Right cardiac atrium (tissue), 5 donors: ENCODE measurements at regions not wholly inside any gene's neighbourhood (a gene's known extent, or its start where the extent isn't known, plus 50 kb on each side); places are given as distances from the start of the nearest gene placed in this dataset.
A peak's percentile ranks its signal among the peaks of the same experiment; 100 is the strongest.
"Not testable (repeated sequence)": the region's sequence is repeated elsewhere in the genome, so short reads cannot be mapped to it uniquely, and the experiment has no call there.

Experiments
- ATAC-seq, 2 donors: fragments of 200-7000 bp; cut with Tn5 transposase; one replicate each; pipeline versions ENCODE4 v1.8.0 to v1.9.1; 2020; ENCODE audit warnings: moderate library complexity in 2 of 2, mild to moderate bottlenecking in 1 of 2
- DNase-seq, 3 donors: peaks; one replicate each; pipeline ENCODE4 v3.0.0-alpha.2; 2020
- H3K27ac ChIP-seq: one replicate; pipeline ENCODE4 v1.5.1; 2013; ENCODE audit warnings: mild to moderate bottlenecking, low read length, control low read depth, moderate library complexity
- H3K27me3 ChIP-seq: one replicate; pipeline ENCODE4 v1.6.1; 2013; ENCODE audit not compliant: control insufficient read depth, insufficient read depth
- H3K4me1 ChIP-seq: one replicate; pipeline ENCODE4 v1.6.1; 2013; ENCODE audit warnings: low read length; ENCODE audit not compliant: control insufficient read depth, insufficient read depth
- H3K4me3 ChIP-seq: one replicate; pipeline ENCODE4 v1.5.1; 2013; ENCODE audit warnings: low read length, control low read depth
- H3K9me3 ChIP-seq: one replicate; pipeline ENCODE4 v1.6.1; 2013; ENCODE audit warnings: low read length; ENCODE audit not compliant: control insufficient read depth
- WGBS: extraction: QIAGEN DNeasy Blood & Tissue Kit; methylation state at CpG from one replicate; pipeline ENCODE4 v1.1.7; 2013; 5-methylcytosine and 5-hydroxymethylcytosine counted together
- intact Hi-C, 4 donors: fragments of 100-400 bp; cut with DNase I; formaldehyde crosslinking; loops; one replicate each; pipeline versions ENCODE4 v1.11.0 to v1.14.0; 2022 to 2023
- donor health status: healthy with polysubstance abuse.
- donor health status: DM: no; HTN: yes; CAD: no.
- donor health status: DM: no; HTN: no; CAD: no.
- donor health status: DM: no; HTN: yes; CAD: no; lungs with severe emphysema.
- donor health status: DM: yes; HTN: yes; CAD: no.

DNA sequence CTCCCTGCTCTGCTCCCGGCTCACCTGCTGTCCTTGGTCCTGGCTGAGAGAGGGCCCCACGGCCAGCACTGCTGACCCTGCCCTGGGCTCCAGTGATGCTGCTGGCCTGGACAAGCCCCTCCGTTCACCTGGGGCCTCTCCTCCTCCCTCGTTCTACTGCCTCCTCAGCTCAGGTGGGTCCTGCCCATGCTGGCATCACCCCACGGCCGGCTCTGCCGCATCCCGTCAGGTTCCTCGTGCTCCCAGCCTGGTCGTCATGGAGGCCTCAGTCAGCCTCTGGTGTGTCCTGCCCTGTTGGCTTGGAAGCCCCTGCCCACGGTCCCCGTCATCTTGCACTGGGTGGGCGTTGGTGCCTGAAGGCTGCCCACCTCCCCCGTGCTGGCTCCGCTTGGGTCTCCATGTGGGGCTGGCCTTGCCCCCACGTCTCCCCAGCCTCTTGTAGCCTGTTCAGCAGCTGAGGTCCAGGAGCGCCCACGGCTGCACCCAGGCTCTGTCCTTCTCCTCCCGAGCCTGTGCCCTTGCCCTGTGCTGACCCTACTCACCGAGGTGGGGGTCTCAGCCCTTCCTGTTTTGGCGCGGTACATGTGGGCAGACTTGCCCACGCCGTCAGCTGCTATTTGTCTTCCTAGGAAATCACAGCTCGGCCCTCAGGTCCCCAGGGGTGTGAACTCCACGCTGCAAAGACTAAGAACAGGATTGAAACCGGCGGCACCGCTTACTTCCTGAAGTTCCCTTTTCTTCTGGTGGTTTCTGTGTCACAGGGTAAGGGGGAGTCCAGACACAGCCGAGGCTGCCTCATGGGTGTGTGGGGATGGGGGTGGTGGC, 121.6 kb downstream of the TMEM121 start:
- H3K27ac ChIP-seq: no peak overlapping the region
- H3K4me3 ChIP-seq: no peak overlapping the region
- no peaks in the 10 kb centered on the region for H3K4me1 ChIP-seq
- no peak for DNase-seq
- intact Hi-C loops: no loop called here
- 82% methylated on average over 30 of the region's 30 CpGs for WGBS
- no peaks in the 10 kb centered on the region for H3K27me3 ChIP-seq
- ATAC-seq: peak in 1 of 2 donors; percentile 18
- H3K9me3 ChIP-seq: no peaks in the 10 kb centered on the region

DNA sequence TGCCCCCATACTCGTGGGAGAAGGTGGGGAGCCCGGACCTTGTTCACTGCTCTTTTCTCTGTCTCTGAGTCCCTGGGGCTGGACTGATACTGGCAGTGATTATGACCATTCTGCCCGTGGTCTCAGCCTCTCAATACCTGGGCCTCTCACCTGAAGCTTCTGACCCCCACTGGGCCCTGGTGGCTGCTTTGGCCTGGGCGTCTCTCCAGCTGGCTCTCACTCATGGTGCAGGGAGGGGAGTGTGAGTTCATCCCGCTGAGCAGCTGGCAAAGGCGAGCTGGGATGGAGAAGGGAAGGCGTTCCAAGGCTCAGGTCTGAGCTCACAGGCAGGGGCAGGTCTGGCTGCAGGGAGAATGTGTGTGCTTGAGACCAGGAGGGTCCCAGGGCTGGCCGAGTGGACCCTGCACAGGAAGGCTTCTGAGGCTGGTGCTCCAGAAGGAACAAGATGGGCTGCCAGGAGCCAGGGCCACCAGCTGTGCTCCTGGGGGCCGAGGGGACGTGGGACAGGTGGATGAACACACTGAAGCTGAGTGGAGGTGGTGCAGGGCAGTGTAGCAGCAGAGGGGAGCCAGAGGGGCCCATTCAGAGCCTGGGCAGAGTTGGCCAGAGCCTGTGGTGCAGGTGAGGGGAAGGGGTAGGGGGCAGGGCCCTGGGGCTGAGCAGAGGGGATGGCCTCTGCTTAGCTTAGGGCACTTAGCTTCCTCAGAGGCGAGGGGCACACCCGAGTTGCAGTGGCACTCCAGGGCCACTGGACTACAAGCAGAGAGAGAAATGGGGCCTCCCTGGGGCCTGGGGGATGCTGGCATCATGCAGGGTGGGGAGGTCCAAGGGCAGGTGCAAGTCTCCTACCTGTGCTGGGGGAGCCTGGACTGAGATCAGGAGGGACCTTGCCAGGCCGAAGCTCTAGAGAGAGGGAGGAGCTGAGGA, 122.5 kb downstream of the TMEM121 start:
- H3K4me1 ChIP-seq, H3K27me3 ChIP-seq, DNase-seq, H3K27ac ChIP-seq, ATAC-seq, intact Hi-C loops, H3K4me3 ChIP-seq, H3K9me3 ChIP-seq: not testable (repeated sequence)
- WGBS: 79% methylated on average over 13 of the region's 13 CpGs

DNA sequence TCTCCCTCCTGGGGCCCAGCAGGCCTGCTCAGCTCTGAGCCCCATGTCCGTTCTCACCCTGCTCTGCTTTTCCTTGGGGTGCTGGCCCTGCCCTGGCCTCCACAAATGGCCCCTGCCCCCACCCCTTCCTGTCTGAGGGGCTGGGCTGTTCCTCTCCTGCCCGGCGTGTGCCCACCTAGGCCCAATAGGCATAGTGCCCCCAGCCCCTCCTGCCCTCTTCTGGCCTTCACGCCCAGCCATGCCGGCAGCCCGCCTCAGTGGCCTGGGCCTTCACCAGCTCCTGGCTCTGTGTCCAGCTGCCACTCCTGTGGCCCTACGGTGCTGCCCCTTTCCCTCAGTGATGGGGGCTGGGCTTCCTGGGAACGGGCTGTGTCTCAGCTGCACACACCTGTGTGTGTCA, 125.9 kb downstream of the TMEM121 start:
- H3K9me3 ChIP-seq, H3K27me3 ChIP-seq, H3K4me1 ChIP-seq, H3K27ac ChIP-seq, DNase-seq, intact Hi-C loops, H3K4me3 ChIP-seq, ATAC-seq: not testable (repeated sequence)
- 86% methylated on average over 7 of the region's 8 CpGs for WGBS

DNA sequence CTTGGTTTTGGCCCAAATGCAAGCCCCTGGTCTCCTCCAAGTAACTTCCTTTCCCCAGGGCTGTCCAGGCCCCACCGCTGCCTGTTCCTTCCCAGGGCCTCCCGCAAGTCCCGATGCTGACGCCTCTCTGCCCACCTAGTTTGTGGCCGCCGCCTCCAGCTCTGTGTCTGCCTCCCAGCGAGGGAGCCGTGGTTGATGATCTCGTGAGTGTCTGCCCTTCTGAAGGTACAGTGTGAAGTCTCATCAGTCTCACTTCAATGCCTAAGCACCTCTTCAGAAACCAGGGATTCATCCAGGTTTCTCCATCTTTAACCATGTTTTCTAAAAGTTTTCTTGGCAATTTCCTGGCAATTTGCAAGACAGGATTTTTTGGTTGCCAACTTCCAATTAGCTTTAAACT, 127.5 kb downstream of the TMEM121 start:
- intact Hi-C loops: not testable (repeated sequence)

DNA sequence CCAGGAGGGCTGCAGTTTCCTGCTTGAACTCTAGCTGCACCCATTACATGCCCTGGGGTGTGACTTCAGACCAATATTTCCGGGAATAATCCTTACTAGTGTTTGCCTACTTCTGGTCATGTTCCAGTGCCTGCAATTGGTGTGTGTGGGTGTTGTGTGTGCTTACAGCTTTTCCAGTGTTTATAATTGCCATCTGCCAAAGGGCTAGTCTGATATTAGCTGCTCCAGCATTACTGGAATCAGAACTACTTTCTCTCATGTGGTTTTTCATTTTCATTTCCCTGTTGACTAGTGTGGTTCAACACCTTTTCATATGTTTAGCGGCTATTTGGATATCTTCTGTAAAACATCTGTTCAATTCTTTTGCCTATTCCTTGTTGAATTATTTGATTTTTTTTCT, 132.9 kb downstream of the TMEM121 start:
- H3K4me3 ChIP-seq, DNase-seq, H3K4me1 ChIP-seq, ATAC-seq, H3K9me3 ChIP-seq, H3K27me3 ChIP-seq, intact Hi-C loops, H3K27ac ChIP-seq: not testable (repeated sequence)
- WGBS: 83% methylated on average over 2 of the region's 2 CpGs

More for the DNA sequence above, 127.5 kb downstream of the TMEM121 start:
- H3K4me3 ChIP-seq, H3K27ac ChIP-seq, DNase-seq, H3K9me3 ChIP-seq, H3K27me3 ChIP-seq, ATAC-seq, H3K4me1 ChIP-seq: not testable (repeated sequence)
- WGBS: 84% methylated on average over 7 of the region's 9 CpGs

- Histone ChIP-seq H3K27ac (no peak overlapping the region), H3K27me3 (no peaks in the 10 kb centered on the region), H3K4me1 (no peaks in the 10 kb centered on the region), H3K9me3 (no peaks in the 10 kb centered on the region), H3K4me3 (no peak overlapping the region)
- DNase-seq: no peak
- WGBS: 93% methylated on average over 9 of the region's 9 CpGs
- intact Hi-C loops: no loop called here
- ATAC-seq: no peak
Measured at GRCh38 chr14:105659935-105660527, 133.6 kb downstream of the TMEM121 start.

GRCh38 chr14:105660816-105661531, 134.6 kb downstream of the TMEM121 start:
- intact Hi-C loops: no loop called here
- DNase-seq (no peak), ATAC-seq (no peak)
- Histone ChIP-seq H3K27me3 (no peaks in the 10 kb centered on the region), H3K27ac (no peak overlapping the region), H3K4me1 (no peaks in the 10 kb centered on the region), H3K4me3 (no peak overlapping the region), H3K9me3 (no peaks in the 10 kb centered on the region)
- 74% methylated on average over 8 of the region's 11 CpGs for WGBS

- H3K9me3 ChIP-seq, H3K4me1 ChIP-seq, H3K4me3 ChIP-seq, DNase-seq, intact Hi-C loops, ATAC-seq, H3K27me3 ChIP-seq, H3K27ac ChIP-seq: not testable (repeated sequence)
- WGBS: 79% methylated on average over 10 of the region's 11 CpGs
Measured at GRCh38 chr14:105662043-105662442, 135.7 kb downstream of the TMEM121 start.

DNA sequence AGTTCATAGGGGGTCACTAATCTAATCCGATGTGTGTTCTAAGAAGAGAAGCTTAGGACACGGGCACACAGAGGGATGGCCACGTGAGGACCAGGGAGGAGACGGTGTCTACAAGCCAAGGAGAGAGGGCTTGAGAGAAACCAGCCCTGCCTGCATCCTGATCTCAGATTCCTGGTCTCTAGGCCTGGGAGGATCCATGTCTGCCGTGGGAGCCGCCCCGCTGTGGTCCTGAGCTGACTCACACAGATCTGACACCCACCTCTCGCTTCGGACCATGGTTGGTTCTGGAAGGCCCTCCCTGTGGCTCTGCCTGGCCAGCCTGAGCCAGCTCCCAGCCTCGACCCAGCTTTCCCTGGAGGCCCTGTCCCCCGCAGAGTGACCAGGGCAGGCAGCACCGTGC, 136.2 kb downstream of the TMEM121 start:
- H3K27me3 ChIP-seq, ATAC-seq, H3K4me1 ChIP-seq, H3K9me3 ChIP-seq, DNase-seq, H3K4me3 ChIP-seq, H3K27ac ChIP-seq, intact Hi-C loops: not testable (repeated sequence)
- 72% methylated on average over 9 of the region's 12 CpGs for WGBS

- H3K27ac ChIP-seq, H3K4me3 ChIP-seq, H3K4me1 ChIP-seq, ATAC-seq, H3K27me3 ChIP-seq, H3K9me3 ChIP-seq, intact Hi-C loops, DNase-seq: not testable (repeated sequence)
- WGBS: 75% methylated on average over 18 of the region's 23 CpGs
Measured at GRCh38 chr14:105663323-105663722, 136.9 kb downstream of the TMEM121 start.
